ENCODE measurements at regions not wholly inside any gene's neighbourhood (a gene's known extent, or its start where the extent isn't known, plus 50 kb on each side); places are given as distances from the start of the nearest gene placed in this dataset.

DNA sequence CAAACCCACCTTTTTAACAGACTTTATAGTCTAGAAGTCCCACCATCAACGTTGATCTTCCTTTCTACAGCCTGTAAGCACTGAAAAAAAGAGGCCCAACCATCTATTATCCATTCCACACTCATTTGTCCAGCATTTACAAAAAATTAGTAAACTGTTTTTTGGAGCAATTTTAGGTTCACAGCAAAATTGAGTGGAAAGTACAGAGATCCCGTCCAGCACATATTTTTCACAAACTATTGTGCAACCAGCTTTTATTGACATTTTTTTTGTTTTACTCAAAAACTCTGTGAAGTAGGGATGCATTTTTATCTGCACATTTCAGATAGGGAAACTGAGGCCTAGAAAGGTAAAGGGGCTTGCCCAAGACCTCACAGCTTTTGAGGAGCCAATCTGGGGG, 68.6 kb downstream of the TNP1 start:
- DNase-seq = no peak
- intact Hi-C loops (cut with DNase I, micrococcal nuclease) = no loop called here

DNA sequence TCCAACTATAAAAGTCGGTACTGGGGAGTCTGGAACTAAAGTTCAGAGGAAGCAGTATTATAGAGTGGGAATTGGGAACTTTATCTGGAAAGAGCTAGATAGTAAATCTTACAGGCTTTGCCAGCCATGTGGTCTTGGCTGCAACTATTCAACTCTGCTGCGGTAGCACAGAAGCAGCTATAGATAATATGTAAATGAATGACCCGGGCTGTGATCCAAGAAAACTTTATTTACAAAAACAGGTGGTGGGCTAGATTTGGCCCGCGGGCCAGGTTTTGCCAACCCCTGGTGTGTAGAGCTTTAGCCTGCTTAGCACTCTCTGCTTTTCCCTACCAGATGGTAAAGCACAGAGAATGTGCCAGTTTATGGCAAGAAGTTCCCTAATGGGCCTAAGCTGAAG, 70.8 kb downstream of the TNP1 start:
- intact Hi-C loops (cut with DNase I, micrococcal nuclease) = no loop called here
- Histone ChIP-seq H3K4me1 (ENCODE audit: low read depth) (no peaks in the 10 kb centered on the region), H3K9me3 (no peaks in the 10 kb centered on the region), H3K36me3 (ENCODE audit: low read depth) (no peaks in the 10 kb centered on the region), H3K4me3 (no peak overlapping the region)
- no peak for DNase-seq
- TF ChIP-seq, protein P1, sequence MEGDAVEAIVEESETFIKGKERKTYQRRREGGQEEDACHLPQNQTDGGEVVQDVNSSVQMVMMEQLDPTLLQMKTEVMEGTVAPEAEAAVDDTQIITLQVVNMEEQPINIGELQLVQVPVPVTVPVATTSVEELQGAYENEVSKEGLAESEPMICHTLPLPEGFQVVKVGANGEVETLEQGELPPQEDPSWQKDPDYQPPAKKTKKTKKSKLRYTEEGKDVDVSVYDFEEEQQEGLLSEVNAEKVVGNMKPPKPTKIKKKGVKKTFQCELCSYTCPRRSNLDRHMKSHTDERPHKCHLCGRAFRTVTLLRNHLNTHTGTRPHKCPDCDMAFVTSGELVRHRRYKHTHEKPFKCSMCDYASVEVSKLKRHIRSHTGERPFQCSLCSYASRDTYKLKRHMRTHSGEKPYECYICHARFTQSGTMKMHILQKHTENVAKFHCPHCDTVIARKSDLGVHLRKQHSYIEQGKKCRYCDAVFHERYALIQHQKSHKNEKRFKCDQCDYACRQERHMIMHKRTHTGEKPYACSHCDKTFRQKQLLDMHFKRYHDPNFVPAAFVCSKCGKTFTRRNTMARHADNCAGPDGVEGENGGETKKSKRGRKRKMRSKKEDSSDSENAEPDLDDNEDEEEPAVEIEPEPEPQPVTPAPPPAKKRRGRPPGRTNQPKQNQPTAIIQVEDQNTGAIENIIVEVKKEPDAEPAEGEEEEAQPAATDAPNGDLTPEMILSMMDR (IDR thresholded peaks at IDR 0.05) = no peak
- no peak for ATAC-seq

More for the DNA sequence above, 68.6 kb downstream of the TNP1 start:
- no peak for ATAC-seq
- TF ChIP-seq, protein P1 (IDR thresholded peaks at IDR 0.05) = no peak
- Histone ChIP-seq H3K9me3 (no peaks in the 10 kb centered on the region), H3K4me1 (ENCODE audit: low read depth) (no peaks in the 10 kb centered on the region), H3K36me3 (ENCODE audit: low read depth) (no peaks in the 10 kb centered on the region), H3K4me3 (no peak overlapping the region)

DNA sequence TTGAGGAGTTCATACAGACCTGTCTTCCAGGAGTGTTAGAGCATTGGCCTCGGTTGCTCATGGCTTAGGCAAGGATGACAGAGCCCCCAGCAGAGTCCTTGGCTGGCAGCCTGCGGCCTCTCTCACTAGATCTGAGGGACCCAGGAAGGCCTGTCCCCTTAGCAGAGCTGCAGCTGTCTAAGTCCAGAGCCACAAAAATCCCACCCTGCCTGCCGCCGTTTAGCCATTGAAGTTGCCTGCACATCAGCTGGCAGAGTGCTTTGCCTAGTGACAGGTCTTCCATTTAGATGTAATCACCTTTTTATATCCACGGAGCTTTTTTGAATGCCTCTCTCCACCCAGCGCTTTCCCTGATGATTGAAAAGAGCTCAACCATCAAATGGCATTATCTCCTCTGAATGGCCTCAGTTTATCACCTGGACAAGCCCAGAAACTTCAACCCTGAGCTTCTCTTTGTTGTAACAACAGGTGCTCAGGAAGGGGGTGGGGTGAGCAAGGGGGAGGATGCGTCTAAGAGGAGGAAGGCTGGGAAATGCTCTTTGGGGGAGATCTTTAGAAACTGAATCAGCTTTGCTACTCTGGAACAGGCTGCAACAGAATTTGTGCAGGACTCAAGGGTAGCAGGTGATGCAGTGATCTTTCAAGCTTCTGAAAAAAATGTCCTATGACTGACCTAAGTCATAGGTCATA, 71.9 kb downstream of the TNP1 start:
- no peaks in the 10 kb centered on the region for H3K9me3 ChIP-seq
- intact Hi-C loops (cut with DNase I, micrococcal nuclease) = no loop called here
- ATAC-seq (no peak), DNase-seq (no peak)
- no peaks in the 10 kb centered on the region for H3K4me1 ChIP-seq (ENCODE audit: low read depth)
- no peak overlapping the region for H3K4me3 ChIP-seq
- H3K36me3 ChIP-seq (ENCODE audit: low read depth) = no peaks in the 10 kb centered on the region
- TF ChIP-seq, protein P1 (IDR thresholded peaks at IDR 0.05) = no peak

DNA sequence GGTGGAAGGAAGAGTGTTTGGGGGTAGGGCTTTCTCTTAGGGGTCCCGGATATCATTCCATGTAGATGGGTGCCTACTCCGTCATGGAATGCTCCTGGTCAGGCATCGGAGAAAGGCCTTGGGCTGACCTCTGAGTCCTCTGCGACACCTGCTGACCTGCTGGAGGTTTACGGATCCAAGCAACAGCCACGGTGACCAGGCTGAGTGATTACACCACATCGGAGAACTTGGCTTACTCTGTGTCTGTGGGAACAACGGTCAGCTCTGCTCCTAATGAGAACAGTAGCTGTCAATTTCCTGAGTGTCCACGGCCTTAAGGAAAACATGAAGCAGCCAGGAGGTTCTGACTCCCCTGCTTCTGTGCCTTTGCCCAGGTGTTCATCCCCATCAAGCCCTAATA, 73.2 kb downstream of the TNP1 start:
- intact Hi-C loops (cut with DNase I, micrococcal nuclease) = no loop called here
- TF ChIP-seq, protein P1 (IDR thresholded peaks at IDR 0.05) = no peak
- ATAC-seq = no peak

DNA sequence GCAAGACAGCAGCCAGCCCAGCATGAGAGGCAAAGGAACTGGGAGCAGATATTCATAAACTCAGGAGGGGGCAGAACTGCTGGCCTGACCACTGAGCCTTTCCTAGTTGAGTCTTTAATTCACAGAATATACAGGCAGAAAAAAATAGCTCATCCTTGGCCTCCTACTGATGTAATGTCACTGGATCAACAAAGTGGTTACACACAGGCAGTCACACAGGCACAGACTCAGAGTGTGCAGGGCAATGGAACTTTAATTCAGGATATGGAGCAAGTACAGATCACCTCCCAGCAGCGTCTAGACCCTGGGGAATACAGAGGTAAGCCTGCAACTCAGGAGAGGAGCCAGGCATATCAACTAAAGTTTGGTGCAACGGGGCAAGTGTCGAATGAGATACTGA, 75.4 kb downstream of the TNP1 start:
- intact Hi-C loops (cut with DNase I, micrococcal nuclease) = no loop called here
- TF ChIP-seq, protein P1 (IDR thresholded peaks at IDR 0.05) = no peak

More for the DNA sequence above, 73.2 kb downstream of the TNP1 start:
- H3K4me3 ChIP-seq = no peak overlapping the region
- no peaks in the 10 kb centered on the region for H3K9me3 ChIP-seq
- no peaks in the 10 kb centered on the region for H3K36me3 ChIP-seq (ENCODE audit: low read depth)
- no peak for DNase-seq
- no peaks in the 10 kb centered on the region for H3K4me1 ChIP-seq (ENCODE audit: low read depth)

DNA sequence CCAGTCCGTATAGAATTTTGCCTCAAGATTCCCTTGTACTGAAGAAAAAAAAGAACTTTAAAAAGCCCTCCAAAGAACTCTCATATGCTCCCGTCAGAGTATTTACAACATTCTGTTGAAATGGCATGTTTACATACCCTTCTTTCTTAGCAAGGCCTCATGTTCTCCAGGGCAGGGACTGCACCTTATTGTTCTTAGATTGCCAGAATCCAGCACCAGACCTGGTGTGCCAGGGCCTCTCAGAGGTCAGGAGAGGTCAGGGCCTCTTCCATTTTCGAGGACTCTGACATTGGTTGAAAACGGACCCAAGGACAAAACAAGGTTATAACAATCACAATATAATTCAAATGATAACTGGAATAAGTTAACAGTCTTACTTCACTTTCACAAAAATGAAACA, 78.2 kb downstream of the TNP1 start:
- Histone ChIP-seq H3K4me3 (no peak overlapping the region), H3K9me3 (no peaks in the 10 kb centered on the region), H3K36me3 (ENCODE audit: low read depth) (no peaks in the 10 kb centered on the region), H3K4me1 (ENCODE audit: low read depth) (no peaks in the 10 kb centered on the region)
- no peak for ATAC-seq
- DNase-seq = no peak
- intact Hi-C loops (cut with DNase I, micrococcal nuclease) = no loop called here
- TF ChIP-seq, protein P1 (IDR thresholded peaks at IDR 0.05) = no peak

More for the DNA sequence above, 75.4 kb downstream of the TNP1 start:
- no peak for ATAC-seq
- H3K4me1 ChIP-seq (ENCODE audit: low read depth) = no peaks in the 10 kb centered on the region
- no peaks in the 10 kb centered on the region for H3K36me3 ChIP-seq (ENCODE audit: low read depth)
- H3K4me3 ChIP-seq = no peak overlapping the region
- no peaks in the 10 kb centered on the region for H3K9me3 ChIP-seq
- no peak for DNase-seq

Measured in mucosa of descending colon (tissue), 3 donors.